K562 (cell line): ENCODE measurements at regions not wholly inside any gene's neighbourhood (a gene's known extent, or its start where the extent isn't known, plus 50 kb on each side); places are given as distances from the start of the nearest gene placed in this dataset.

Experiments used
- ATAC-seq: fragments of 200-7000 bp; cut with Tn5 transposase; 3 replicates; pipeline ENCODE4 v1.9.1; 2020; ENCODE audit warnings: moderate library complexity
- BruUV-seq: library from RNA; stranded (reverse); fragments of 400-500 nt; replicated peaks from 2 replicates; lab custom pipeline; 2021; lab: Mats Ljungman, UMichigan
- CTCF ChIA-PET: fragments of 300-600 bp; formaldehyde crosslinking; extraction: SDS; loops from one replicate; lab custom pipeline; 2021; ENCODE audit warnings: low intra/inter-chr PET ratio; lab: Yijun Ruan, JAX
- POLR2A ChIA-PET: fragments of 300-600, 350-650 bp; sonication (Branson Sonifier 250); formaldehyde crosslinking; extraction: SDS; loops from one replicate; lab custom pipeline; 2021; ENCODE audit warnings: antibody characterized with exemption, inconsistent platforms; lab: Yijun Ruan, JAX
- DNase-seq, 4 experiments: peaks; one replicate each; pipeline versions ENCODE4 v3.0.0 to v3.0.0-alpha.2; 2011 to 2018; ENCODE audit warnings: low spot score in 3 of 4, mixed read lengths in 3 of 4; ENCODE audit errors: extremely low read depth in 1 of 4
- FAIRE-seq: peaks from 2 replicates; lab custom pipeline; 2011; peaks lifted over from hg19 to GRCh38; lab: Jason Lieb, UNC
- H2AFZ ChIP-seq: 2 replicates; pipeline ENCODE4 v1.6.0; 2011; ENCODE audit warnings: low read depth, low read length, control low read depth, inconsistent platforms
- H3K27ac ChIP-seq: fragments of 200-600 bp; 3 replicates; pipeline ENCODE4 v1.8.0; 2011; ENCODE audit warnings: low read depth, mild to moderate bottlenecking, control low read depth, inconsistent platforms, low read length, moderate library complexity, mixed read lengths; ENCODE audit errors: extremely low read depth
- H3K27me3 ChIP-seq, 2 experiments: fragments of 300-600 bp in 1 of 2; 2 replicates in 1 of 2; 3 replicates in 1 of 2; pipeline versions ENCODE4 v1.6.0 to v1.8.0; 2011; ENCODE audit warnings: inconsistent platforms in 2 of 2, low read length in 2 of 2, mild to moderate bottlenecking in 1 of 2, mixed read lengths in 1 of 2, moderate library complexity in 1 of 2; ENCODE audit not compliant: control insufficient read depth in 2 of 2, insufficient read depth in 2 of 2
- H3K36me3 ChIP-seq: fragments of 300-600 bp; 3 replicates; pipeline ENCODE4 v1.8.0; 2011; ENCODE audit warnings: mild to moderate bottlenecking, low read length, inconsistent platforms; ENCODE audit not compliant: control insufficient read depth, insufficient read depth
- H3K4me1 ChIP-seq, 2 experiments: fragments of 200-600 bp in 1 of 2; replicated peaks in 1 of 2; 2 replicates in 1 of 2; 3 replicates in 1 of 2; pipeline versions ENCODE4 v1.5.1 to v1.8.0; 2011; ENCODE audit warnings: inconsistent platforms in 2 of 2, low read length in 2 of 2, mild to moderate bottlenecking in 1 of 2, mixed read lengths in 1 of 2, moderate library complexity in 1 of 2; ENCODE audit not compliant: control insufficient read depth in 2 of 2, insufficient read depth in 2 of 2
- H3K4me2 ChIP-seq: 2 replicates; pipeline ENCODE4 v1.6.1; 2011; ENCODE audit warnings: low read length, control low read depth, inconsistent platforms, mixed read lengths; ENCODE audit not compliant: insufficient read depth
- H3K4me3 ChIP-seq: fragments of 200-600 bp; sonication (generic), shearing (Covaris generic); 2 replicates; pipeline ENCODE4 v1.5.1; 2016; ENCODE audit warnings: control low read depth, inconsistent platforms
- H3K79me2 ChIP-seq: fragments of 200-600 bp; 3 replicates; pipeline ENCODE4 v1.8.0; 2011; ENCODE audit warnings: low read length, inconsistent platforms; ENCODE audit not compliant: control insufficient read depth, insufficient read depth
- H3K9ac ChIP-seq, 2 experiments: 2 replicates each; pipeline versions ENCODE4 v1.6.0 to v1.6.1; 2011; ENCODE audit warnings: low read depth in 2 of 2, low read length in 2 of 2, control low read depth in 1 of 2, inconsistent platforms in 1 of 2, mild to moderate bottlenecking in 1 of 2, mixed read lengths in 1 of 2; ENCODE audit not compliant: insufficient read depth in 1 of 2
- H3K9me1 ChIP-seq: one replicate; pipeline ENCODE4 v1.6.0; 2011; ENCODE audit warnings: inconsistent platforms, mild to moderate bottlenecking, low read length, moderate library complexity; ENCODE audit not compliant: control insufficient read depth, insufficient read depth
- H3K9me3 ChIP-seq: replicated peaks from 2 replicates; pipeline ENCODE4 v1.5.1; 2011; ENCODE audit warnings: low read depth, low read length, inconsistent platforms; ENCODE audit not compliant: control insufficient read depth, insufficient read depth
- H4K20me1 ChIP-seq: replicated peaks from 2 replicates; pipeline ENCODE4 v1.6.1; 2011; ENCODE audit warnings: low read length, inconsistent platforms, mixed read lengths; ENCODE audit not compliant: control insufficient read depth, insufficient read depth
- BCL6 ChIP-seq: fragments of 250-450 bp; sonication (Bioruptor Pico); IDR thresholded peaks from 2 replicates; pipeline ENCODE4 v1.4.0; 2020
- CAMTA2 ChIP-seq: fragments of 250-450 bp; sonication (Bioruptor Pico); conservative IDR thresholded peaks from 2 replicates; pipeline ENCODE4 v1.5.1; 2022
- CHD4 ChIP-seq: fragments of 200-600 bp; sonication (generic); IDR thresholded peaks from 3 replicates; pipeline ENCODE4 v1.6.1; 2012; ENCODE audit warnings: low read depth, mild to moderate bottlenecking, mixed read lengths, low read length, inconsistent platforms; ENCODE audit not compliant: insufficient read depth, insufficient replicate concordance, poor library complexity, severe bottlenecking
- FOXJ3 ChIP-seq: sonication (generic); formaldehyde crosslinking; IDR thresholded peaks from 2 replicates; pipeline ENCODE4 v1.4.0; 2020; ENCODE audit warnings: mild to moderate bottlenecking, missing genetic modification reagents
- GABPB2 ChIP-seq: fragments of 250-450 bp; sonication (Bioruptor Pico); conservative IDR thresholded peaks from 2 replicates; pipeline ENCODE4 v1.5.1; 2021; ENCODE audit warnings: mild to moderate bottlenecking
- GATAD2B ChIP-seq: fragments of 450-650 bp; IDR thresholded peaks from 2 replicates; pipeline ENCODE4 v1.6.1; 2017; ENCODE audit warnings: mild to moderate bottlenecking, borderline replicate concordance
- HNRNPUL1 ChIP-seq: fragments of 200-400 bp; formaldehyde crosslinking; IDR thresholded peaks from 2 replicates; pipeline ENCODE4 v1.6.1; 2017; ENCODE audit warnings: low read length
- LCOR ChIP-seq: sonication (generic); formaldehyde crosslinking; IDR thresholded peaks from 2 replicates; pipeline ENCODE4 v1.8.0; 2022; ENCODE audit warnings: mild to moderate bottlenecking, missing genetic modification reagents
- MEIS2 ChIP-seq: fragments of 450-650 bp; IDR thresholded peaks from 2 replicates; pipeline ENCODE4 v1.6.1; 2014; ENCODE audit warnings: mild to moderate bottlenecking; ENCODE audit not compliant: partially characterized antibody
- PPARD ChIP-seq: fragments of 250-450 bp; sonication (Bioruptor Pico); IDR thresholded peaks from 2 replicates; pipeline ENCODE4 v1.8.0; 2022; ENCODE audit warnings: inconsistent platforms, mild to moderate bottlenecking, moderate library complexity
- RBM17 ChIP-seq: fragments of 200-400 bp; formaldehyde crosslinking; IDR thresholded peaks from 2 replicates; pipeline ENCODE4 v1.6.1; 2017; ENCODE audit warnings: low read depth, mild to moderate bottlenecking, low read length, borderline replicate concordance
- SIRT6 ChIP-seq: IDR thresholded peaks from one replicate; pipeline ENCODE4 v1.6.1; 2012; ENCODE audit warnings: low read depth, mild to moderate bottlenecking, control low read depth, inconsistent platforms, low read length, moderate library complexity
- SRSF7 ChIP-seq: fragments of 200-400 bp; formaldehyde crosslinking; optimal IDR thresholded peaks from 2 replicates; pipeline ENCODE3; 2017; ENCODE audit warnings: mild to moderate bottlenecking, low read depth, low read length
- STAG1 ChIP-seq: sonication (generic); formaldehyde crosslinking; IDR thresholded peaks from 2 replicates; pipeline ENCODE4 v1.5.0; 2020; ENCODE audit warnings: missing genetic modification reagents, borderline replicate concordance
- TCF3 ChIP-seq: sonication (generic); formaldehyde crosslinking; IDR thresholded peaks from 2 replicates; pipeline ENCODE4 v1.4.0; 2020; ENCODE audit warnings: mild to moderate bottlenecking, missing genetic modification reagents
- UBTF ChIP-seq, 2 experiments: IDR thresholded peaks; 2 replicates each; pipeline ENCODE4 v1.6.1; 2012; ENCODE audit warnings: improper control_type of control experiment in 2 of 2, low read depth in 2 of 2, low read length in 2 of 2, borderline replicate concordance in 1 of 2
- ZBTB7A ChIP-seq: IDR thresholded peaks from 2 replicates; pipeline ENCODE4 v1.6.1; 2011; ENCODE audit warnings: low read depth, mild to moderate bottlenecking, low read length, moderate library complexity, borderline replicate concordance; ENCODE audit not compliant: control insufficient read depth
- ZNF354B ChIP-seq: fragments of 250-450 bp; sonication (Bioruptor Pico); IDR thresholded peaks from 2 replicates; pipeline ENCODE4 v1.4.0; 2020
- WGBS: fragments of 100-300 bp; shearing (Covaris generic); methylation state at CpG from one replicate; pipeline ENCODE4 v1.1.6; 2016; ENCODE audit warnings: low coverage, mixed read lengths; ENCODE audit not compliant: insufficient coverage; ENCODE audit errors: missing lambda C conversion rate; 5-methylcytosine and 5-hydroxymethylcytosine counted together
- in situ Hi-C: fragments of 300-500 bp; cut with MboI; formaldehyde crosslinking; loops from 4 replicates; pipeline ENCODE4 v1.15.0; 2018; ENCODE audit warnings: inconsistent platforms, mixed read lengths
- intact Hi-C: fragments of 100-400 bp; cut with micrococcal nuclease; formaldehyde crosslinking; loops from 2 replicates; pipeline ENCODE4 v1.14.2; 2022
- TF ChIP-seq, protein P1 (sequence below): fragments of 450-650 bp; IDR thresholded peaks from 2 replicates; pipeline ENCODE4 v1.6.1; 2014; ENCODE audit warnings: low read depth, mild to moderate bottlenecking, moderate library complexity, borderline replicate concordance
- TF ChIP-seq, protein P2 (sequence below): fragments of 450-650 bp; IDR thresholded peaks from 2 replicates; pipeline ENCODE4 v1.6.1; 2016

- 1% methylated on average over 5 of the region's 5 CpGs for WGBS
- no peaks in the 10 kb centered on the region for H4K20me1 ChIP-seq
- H3K79me2 ChIP-seq: no peaks in the 10 kb centered on the region
- in situ Hi-C loops: no loop called here
- no TSS peak for BruUV-seq
- peaks cover 0 to 17% of the 10 kb centered on the region in 2 experiments; a peak in 4 of 5 replicates for H3K4me1 ChIP-seq
- H3K36me3 ChIP-seq: no peaks in the 10 kb centered on the region; the same call in 2 of the 3 replicates
- no peaks in the 10 kb centered on the region for H3K9me1 ChIP-seq
- H3K4me2 ChIP-seq: peak overlapping the region; percentile 11; the same call in 1 of the 2 replicates
- DNase-seq (peak; percentile 50 to 72 (median 56)), ATAC-seq (peak; percentile 88), FAIRE-seq (peak; percentile 89)
- intact Hi-C loops: no loop called here
- ChIA-PET POLR2A (interaction anchor here (0.7 kb wide), 1 partner anchor 12 kb away, joined by 3 read pairs; no protein-coding TSS in a partner anchor), CTCF (no interaction called here)
- H3K4me3 ChIP-seq: no peak overlapping the region
- H3K27me3 ChIP-seq: no peaks in the 10 kb centered on the region
- H3K27ac ChIP-seq: peak overlapping the region; percentile 15; the same call in 1 of the 3 replicates
- no peak overlapping the region for H2AFZ ChIP-seq
- no peaks in the 10 kb centered on the region; the same call in 1 of the 2 replicates for H3K9me3 ChIP-seq
- no peak overlapping the region; a peak in 1 of 4 replicates for H3K9ac ChIP-seq
- no peak for TF ChIP-seq GATAD2B
- no peak for TF ChIP-seq PPARD (CRISPR knock-in tag)
- no peak for TF ChIP-seq CHD4
- no peak for TF ChIP-seq FOXJ3
- TF ChIP-seq RBM17: no peak
- TF ChIP-seq ZBTB7A: no peak
- no peak for TF ChIP-seq SIRT6
- TF ChIP-seq STAG1 (CRISPR knock-in tag): no peak
- TF ChIP-seq SRSF7: no peak
- no peak for TF ChIP-seq ZNF354B (CRISPR knock-in tag)
- TF ChIP-seq, protein P1, sequence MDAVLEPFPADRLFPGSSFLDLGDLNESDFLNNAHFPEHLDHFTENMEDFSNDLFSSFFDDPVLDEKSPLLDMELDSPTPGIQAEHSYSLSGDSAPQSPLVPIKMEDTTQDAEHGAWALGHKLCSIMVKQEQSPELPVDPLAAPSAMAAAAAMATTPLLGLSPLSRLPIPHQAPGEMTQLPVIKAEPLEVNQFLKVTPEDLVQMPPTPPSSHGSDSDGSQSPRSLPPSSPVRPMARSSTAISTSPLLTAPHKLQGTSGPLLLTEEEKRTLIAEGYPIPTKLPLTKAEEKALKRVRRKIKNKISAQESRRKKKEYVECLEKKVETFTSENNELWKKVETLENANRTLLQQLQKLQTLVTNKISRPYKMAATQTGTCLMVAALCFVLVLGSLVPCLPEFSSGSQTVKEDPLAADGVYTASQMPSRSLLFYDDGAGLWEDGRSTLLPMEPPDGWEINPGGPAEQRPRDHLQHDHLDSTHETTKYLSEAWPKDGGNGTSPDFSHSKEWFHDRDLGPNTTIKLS: no peak
- peak; percentile 75 for TF ChIP-seq TCF3 (CRISPR knock-in tag)
- TF ChIP-seq MEIS2: peak; percentile 85
- TF ChIP-seq LCOR (CRISPR knock-in tag): no peak
- no peak for TF ChIP-seq BCL6 (CRISPR knock-in tag)
- TF ChIP-seq CAMTA2 (CRISPR knock-in tag): no peak
- TF ChIP-seq HNRNPUL1: no peak
- TF ChIP-seq, protein P2, sequence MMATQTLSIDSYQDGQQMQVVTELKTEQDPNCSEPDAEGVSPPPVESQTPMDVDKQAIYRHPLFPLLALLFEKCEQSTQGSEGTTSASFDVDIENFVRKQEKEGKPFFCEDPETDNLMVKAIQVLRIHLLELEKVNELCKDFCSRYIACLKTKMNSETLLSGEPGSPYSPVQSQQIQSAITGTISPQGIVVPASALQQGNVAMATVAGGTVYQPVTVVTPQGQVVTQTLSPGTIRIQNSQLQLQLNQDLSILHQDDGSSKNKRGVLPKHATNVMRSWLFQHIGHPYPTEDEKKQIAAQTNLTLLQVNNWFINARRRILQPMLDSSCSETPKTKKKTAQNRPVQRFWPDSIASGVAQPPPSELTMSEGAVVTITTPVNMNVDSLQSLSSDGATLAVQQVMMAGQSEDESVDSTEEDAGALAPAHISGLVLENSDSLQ: peak; percentile 94
- no peak for TF ChIP-seq GABPB2 (CRISPR knock-in tag)
- TF ChIP-seq UBTF (IDR thresholded peaks at IDR 0.05; ENCODE audit: borderline replicate concordance in 1 of 2, low read depth in 2 of 2, low read length in 2 of 2): no peak
Measured at GRCh38 chr1:181894439-181894859, 167.1 kb downstream of the ZNF648 start.
